GM18861 (cell line): ENCODE measurements at regions not wholly inside any gene's neighbourhood (a gene's known extent, or its start where the extent isn't known, plus 50 kb on each side); places are given as distances from the start of the nearest gene placed in this dataset.
"Not testable (repeated sequence)": the region's sequence is repeated elsewhere in the genome, so short reads cannot be mapped to it uniquely, and the experiment has no call there.

Experiments used
- ATAC-seq: cut with Tn5 transposase; IDR thresholded peaks from one replicate; pipeline ENCODE4 v1.9.1; 2021; ENCODE audit not compliant: unreplicated experiment

GRCh38 chr6:85360794-85361642, 88.9 kb upstream of the NT5E start:
- peak; percentile 50 for ATAC-seq

DNA sequence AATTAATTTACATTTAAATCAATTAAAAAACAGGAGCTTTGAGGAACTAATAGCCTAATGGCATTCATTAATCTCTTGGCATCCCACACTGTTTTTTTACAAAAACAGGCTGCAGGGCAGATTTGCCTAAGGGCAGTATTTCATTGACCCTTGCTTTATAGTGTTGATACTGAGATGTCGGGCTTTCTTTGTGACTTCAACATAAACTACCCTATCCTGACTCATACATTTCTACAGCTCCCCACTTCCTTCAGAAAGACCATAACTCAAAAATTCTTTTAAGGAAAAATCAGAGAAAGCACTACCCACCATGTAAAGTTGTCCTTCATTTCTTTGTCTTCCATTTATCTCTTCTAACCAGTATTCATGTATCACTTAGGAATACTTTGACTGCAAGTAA, 92.2 kb upstream of the NT5E start:
- ATAC-seq, result no peak

DNA sequence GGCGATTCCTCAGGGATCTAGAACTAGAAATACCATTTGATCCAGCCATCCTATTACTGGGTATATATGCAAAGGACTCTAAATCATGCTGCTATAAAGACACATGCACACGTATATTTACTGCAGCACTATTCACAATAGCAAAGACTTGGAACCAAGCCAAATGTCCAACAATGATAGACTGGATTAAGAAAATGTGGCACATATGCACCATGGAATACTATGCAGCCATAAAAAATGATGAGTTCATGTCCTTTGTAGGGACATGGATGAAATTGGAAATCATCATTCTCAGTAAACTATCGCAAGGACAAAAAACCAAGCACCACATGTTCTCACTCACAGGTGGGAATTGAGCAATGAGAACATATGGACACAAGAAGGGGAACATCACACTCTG, 93.1 kb upstream of the NT5E start:
- ATAC-seq, result not testable (repeated sequence)

DNA sequence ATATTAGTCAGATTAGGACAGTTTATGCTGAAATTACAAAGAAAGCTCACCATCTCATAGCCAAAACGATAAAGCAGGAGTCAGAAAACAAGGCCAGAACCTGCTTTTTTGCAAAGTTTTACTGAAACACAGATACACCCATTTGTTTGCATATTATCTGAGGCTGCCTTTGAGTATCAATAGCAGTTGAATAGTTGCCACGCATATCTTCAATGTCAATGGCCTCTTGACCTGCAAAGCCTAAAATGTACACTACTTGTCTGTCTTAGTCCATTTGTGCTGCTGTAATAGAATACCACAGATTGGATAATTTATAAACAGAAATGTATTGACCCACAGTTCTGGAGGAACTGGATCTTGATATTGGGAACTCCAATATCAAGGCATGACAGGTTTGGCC, 94.1 kb upstream of the NT5E start:
- ATAC-seq, result no peak

GRCh38 chr6:85354761-85355618, 94.9 kb upstream of the NT5E start:
- peak; percentile 50 for ATAC-seq

DNA sequence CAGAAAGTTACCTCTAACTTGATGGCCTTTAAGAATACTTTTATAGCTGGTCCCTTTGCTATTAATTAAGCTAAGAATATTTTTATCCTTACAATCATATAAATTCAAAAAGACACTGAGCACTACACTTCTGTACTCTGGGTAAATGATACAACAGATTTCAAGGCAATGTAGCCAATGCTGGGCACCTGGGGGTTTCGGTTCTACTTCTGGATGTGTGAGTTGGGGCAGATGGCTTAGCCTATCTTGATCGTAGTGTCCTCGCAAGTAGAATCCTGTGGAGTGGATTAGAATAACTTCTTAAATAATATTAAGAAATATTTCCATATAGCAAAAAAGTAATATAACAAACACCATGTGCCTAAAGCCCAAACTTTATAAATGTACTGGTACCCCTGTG, 96.9 kb upstream of the NT5E start:
- no peak for ATAC-seq

- no peak for ATAC-seq
Measured at GRCh38 chr6:85348643-85349042, 101.2 kb upstream of the NT5E start.

DNA sequence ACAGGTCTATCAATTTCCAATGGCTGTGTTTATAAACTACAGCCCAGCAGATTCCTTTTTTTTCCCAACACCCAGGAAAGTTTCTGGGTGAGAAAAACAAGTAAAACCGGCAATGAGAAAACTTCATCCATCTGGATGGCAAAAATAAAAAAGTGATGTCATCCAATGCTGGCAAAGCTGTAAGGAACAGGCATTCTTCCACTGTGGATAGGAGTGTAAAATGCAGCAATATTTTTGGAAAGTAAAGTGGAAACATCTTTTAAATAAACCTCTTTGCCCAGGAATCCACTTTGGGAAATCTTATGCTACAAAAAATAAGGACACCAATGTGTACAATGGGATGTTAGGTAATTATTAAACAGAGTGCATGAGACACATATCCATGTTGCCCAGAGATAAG, 102.1 kb upstream of the NT5E start:
- no peak for ATAC-seq

DNA sequence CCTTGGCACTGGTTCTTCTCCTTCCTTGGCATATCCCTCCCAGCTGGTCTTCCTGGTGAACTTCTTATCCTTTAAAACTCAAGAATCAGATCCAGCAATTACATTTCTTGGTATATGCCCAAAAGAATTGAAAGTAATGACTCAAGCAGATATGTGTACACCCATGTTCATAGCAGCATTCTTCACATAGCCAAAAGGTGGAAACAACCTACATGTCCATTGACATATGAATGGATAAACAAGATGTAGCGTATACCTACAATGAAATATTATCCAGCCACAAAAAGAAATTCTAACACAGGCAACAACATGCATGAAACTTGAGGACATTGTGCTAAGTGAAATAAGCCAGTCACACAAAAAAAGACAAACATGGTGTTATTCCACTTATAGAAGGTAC, 103.7 kb upstream of the NT5E start:
- no peak for ATAC-seq

GRCh38 chr6:85344996-85345395, 104.9 kb upstream of the NT5E start:
- ATAC-seq, result no peak

GRCh38 chr6:85343428-85343827, 106.5 kb upstream of the NT5E start:
- ATAC-seq, result no peak

GRCh38 chr6:85329196-85329595, 120.7 kb upstream of the NT5E start:
- ATAC-seq, result no peak

DNA sequence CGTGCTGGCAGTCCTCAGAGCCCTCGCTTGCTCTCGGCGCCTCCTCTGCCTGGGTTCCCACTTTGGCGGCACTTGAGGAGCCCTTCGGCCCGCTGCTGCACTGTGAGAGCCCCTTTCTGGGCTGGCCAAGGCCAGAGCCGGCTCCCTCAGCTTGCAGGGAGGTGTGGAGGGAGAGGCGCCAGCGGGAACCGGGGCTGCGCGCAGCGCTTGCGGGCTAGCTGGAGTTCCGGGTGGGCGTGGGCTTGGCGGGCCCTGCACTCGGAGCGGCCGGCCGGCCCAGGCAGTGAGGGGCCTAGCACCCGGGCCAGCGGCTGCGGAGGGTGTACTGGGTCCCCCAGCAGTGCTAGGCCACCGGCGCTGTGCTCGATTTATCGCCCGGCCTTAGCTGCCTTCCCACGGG, 124.1 kb upstream of the NT5E start:
- not testable (repeated sequence) for ATAC-seq

DNA sequence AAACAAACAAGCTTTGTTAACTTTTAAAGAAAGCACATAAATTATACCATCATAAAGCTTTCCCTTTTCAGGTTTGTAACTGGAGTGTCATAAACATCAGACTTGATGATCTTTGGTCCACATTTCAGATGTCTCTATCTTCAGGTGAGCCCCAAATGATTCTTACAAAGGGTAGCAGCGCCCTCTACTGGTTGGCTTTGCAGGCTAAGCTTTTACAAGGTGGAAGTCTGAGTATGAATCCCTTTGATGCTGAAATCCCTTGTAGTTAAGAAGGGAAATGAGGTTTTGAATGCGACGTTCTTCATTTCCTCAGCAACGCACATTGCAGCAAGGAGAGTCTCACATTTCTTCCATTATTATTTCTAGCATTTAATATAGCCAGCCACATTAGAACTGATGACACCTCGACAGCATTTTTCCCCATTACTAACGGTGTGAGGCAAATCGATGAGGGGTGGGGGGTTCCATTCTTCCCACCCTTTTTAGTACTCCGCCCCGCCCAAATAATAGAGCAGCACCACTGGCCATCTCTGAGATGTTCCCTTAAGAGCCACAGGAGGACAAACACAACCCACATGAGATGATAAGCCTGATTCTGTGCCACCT, 126.3 kb upstream of the NT5E start:
- ATAC-seq, result peak; percentile 86

DNA sequence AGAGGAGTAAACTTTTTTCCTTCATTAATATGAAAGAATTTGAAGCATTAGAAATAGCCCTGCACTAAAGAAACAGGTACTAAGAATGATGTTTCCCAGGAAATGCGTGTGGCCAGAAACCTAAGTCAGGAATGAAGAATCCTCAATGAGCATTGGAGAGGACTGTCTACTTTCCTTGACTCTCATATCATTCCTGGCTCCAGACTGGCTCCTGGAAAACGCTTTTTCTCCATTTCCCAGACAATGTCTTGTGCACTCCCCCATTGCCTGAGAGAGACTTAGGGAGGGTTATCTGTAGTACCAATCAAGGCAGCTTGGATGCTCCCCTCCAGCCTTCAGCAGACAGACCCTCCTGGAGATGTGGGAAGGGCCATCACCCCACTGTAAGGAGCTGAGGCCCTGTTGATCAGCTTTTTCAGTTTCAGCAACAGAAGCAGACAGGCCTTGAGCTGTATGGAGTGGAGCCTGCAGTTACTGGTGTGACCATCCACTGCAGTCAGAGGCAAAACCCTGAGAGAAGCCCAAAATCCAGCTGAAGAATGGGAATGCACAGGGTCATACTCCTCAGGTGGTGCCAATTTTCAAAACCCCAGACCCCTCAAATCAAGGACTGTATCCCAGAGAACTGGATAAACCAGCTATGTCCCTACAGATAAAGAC, 127.3 kb upstream of the NT5E start:
- ATAC-seq, result no peak

DNA sequence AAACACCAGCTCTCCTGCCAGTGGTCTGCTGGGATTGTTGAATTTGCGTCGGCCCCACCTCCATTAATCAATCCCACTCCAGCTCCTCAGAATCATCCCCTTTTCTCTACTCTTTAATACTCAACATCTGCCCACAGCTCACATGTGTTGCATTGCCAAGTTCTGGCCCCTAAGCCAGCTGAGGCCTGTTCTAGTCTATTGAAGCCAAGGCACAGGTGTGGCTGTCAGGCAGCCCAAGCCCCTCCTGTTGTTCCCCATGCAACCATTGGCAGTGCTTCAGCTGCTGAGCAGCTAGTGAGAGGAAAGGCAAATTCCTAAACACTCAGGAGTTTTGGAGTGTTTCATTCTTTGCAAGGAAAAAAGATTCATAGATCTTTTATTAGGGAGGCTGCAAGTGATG, 128.0 kb upstream of the NT5E start:
- ATAC-seq, result no peak

DNA sequence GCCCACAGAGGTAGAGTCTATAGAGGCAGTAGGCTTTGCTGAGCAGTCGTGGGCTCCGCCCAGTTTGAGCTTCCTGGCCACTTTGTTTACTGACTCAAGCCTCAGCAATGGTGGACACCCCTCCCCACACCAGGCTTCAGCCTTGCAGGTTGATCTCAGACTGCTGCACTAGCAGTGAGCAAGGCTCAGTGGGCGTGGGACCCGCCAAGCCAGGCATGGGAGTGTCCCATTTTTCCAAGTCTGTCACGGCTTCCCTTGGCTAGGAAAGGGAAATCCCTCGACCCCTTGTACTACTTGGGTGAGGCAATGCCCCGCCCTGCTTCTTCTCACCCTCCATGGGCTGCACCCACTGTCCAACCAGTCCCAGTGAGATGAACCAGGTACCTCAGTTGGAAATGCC, 135.3 kb upstream of the NT5E start:
- ATAC-seq, result no peak

- ATAC-seq, result no peak
Measured at GRCh38 chr6:85300581-85300980, 149.3 kb upstream of the NT5E start.

DNA sequence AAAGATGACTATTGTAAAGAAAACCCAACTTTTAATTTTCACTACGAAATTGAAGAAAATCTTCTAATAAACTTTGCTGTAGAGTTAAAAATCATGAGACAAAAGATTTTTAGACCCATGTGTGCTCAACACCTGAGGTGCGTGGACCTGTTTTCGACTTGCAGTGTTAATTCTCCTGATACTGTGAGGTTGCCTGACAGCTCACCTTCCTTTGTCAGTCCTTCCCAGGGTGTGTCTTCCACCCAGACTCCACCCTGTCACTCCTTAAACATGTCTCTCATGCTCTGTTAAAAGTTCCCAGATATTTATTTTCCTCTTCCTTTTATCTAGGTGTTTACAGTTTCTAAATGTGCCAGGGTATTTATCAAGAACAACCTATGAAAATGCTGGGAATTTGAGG, 151.3 kb upstream of the NT5E start:
- ATAC-seq, result no peak

DNA sequence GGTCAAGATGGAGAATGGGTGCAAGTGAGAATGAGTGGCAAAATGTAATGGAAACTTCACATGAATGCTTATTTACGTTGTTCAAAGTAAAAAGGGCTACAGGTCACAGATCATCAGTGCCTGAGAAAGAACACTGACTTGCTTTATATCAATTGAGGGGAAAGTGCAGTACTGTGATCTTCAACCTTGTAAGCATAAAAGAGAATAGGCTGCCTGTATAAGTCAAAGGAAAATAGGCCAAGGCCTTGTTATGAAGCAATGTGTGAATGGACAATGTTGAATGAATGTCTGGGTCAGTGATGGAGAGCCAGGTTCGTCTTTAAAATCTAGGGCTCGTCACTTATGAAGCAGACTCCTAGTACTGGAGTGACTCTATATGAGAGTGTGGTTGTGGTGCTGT, 158.6 kb upstream of the NT5E start:
- ATAC-seq, result no peak

DNA sequence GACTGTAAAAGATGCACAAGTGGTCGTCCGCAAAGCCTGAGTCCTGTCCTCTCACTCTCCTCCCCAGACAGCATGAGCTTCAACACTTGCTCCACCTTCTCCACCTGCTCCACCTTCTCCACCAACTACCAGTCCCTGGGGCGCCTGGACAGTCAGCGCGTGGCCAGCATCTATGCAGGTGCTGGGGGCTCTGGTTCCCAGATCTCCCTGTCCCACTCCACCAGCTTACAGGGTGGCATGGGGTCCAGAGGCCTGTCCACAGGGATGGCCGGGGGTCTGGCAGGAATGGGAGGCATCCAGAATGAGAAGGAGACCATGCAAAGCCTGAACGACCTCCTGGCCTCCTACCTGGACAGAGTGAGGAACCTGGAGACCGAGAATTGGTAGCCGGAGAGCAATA, 162.2 kb upstream of the NT5E start:
- ATAC-seq, result no peak
